Calu3 (cell line): ENCODE measurements at regions not wholly inside any gene's neighbourhood (a gene's known extent, or its start where the extent isn't known, plus 50 kb on each side); places are given as distances from the start of the nearest gene placed in this dataset.

ENCODE experiments used
- BruUV-seq: library from RNA; stranded (reverse); fragments of 400-500 nt; replicated peaks from 2 replicates; lab custom pipeline; 2021; lab: Mats Ljungman, UMichigan
- CTCF ChIA-PET: fragments of 300-600 bp; sonication (Branson Sonifier 250); formaldehyde crosslinking; loops from one replicate; lab custom pipeline; 2022; ENCODE audit warnings: antibody characterized with exemption; lab: Charles Lee
- DNase-seq: peaks from one replicate; pipeline ENCODE4 v3.0.0; 2022
- H3K27ac Mint-ChIP-seq: one replicate; pipeline ENCODE4 v1.8.0; 2022; ENCODE audit warnings: mixed read lengths; ENCODE audit not compliant: unreplicated experiment
- H3K27me3 Mint-ChIP-seq: one replicate; pipeline ENCODE4 v1.8.0; 2022; ENCODE audit warnings: mixed read lengths; ENCODE audit not compliant: unreplicated experiment
- H3K36me3 Mint-ChIP-seq: one replicate; pipeline ENCODE4 v1.8.0; 2022; ENCODE audit warnings: mild to moderate bottlenecking, moderate library complexity, mixed read lengths; ENCODE audit not compliant: insufficient read depth, unreplicated experiment
- H3K4me1 Mint-ChIP-seq: one replicate; pipeline ENCODE4 v1.8.0; 2022; ENCODE audit warnings: mild to moderate bottlenecking, low read depth, mixed read lengths; ENCODE audit not compliant: unreplicated experiment
- H3K4me3 Mint-ChIP-seq: one replicate; pipeline ENCODE4 v1.8.0; 2022; ENCODE audit warnings: mild to moderate bottlenecking, low read depth, moderate library complexity, mixed read lengths; ENCODE audit not compliant: unreplicated experiment
- H3K9me3 Mint-ChIP-seq: one replicate; pipeline ENCODE4 v1.8.0; 2022; ENCODE audit warnings: low read depth, mixed read lengths; ENCODE audit not compliant: unreplicated experiment
- CTCF ChIP-seq: fragments of 200-600 bp; IDR thresholded peaks from one replicate; pipeline ENCODE4 v1.8.0; 2022; ENCODE audit warnings: antibody characterized with exemption; ENCODE audit not compliant: unreplicated experiment
- intact Hi-C: fragments of 100-400 bp; cut with micrococcal nuclease; formaldehyde crosslinking; loops from one replicate; pipeline ENCODE4 v1.10.0; 2022; ENCODE audit not compliant: unreplicated experiment

GRCh38 chr5:7080501-7080900 is 315.4 kb upstream of the ADCY2 start:
- TF ChIP-seq CTCF = no peak
- H3K4me1 Mint-ChIP-seq = no peaks in the 10 kb centered on the region
- intact Hi-C loops = no loop called here
- no peaks in the 10 kb centered on the region for H3K27me3 Mint-ChIP-seq
- DNase-seq = no peak
- no peaks in the 10 kb centered on the region for H3K36me3 Mint-ChIP-seq
- no peaks in the 10 kb centered on the region for H3K9me3 Mint-ChIP-seq
- no peak overlapping the region for H3K4me3 Mint-ChIP-seq
- CTCF ChIA-PET = no interaction called here
- H3K27ac Mint-ChIP-seq = no peak overlapping the region
- no TSS peak for BruUV-seq

GRCh38 chr5:7087719-7088297 is 308.1 kb upstream of the ADCY2 start:
- intact Hi-C loops = no loop called here
- no TSS peak for BruUV-seq
- Mint-ChIP-seq H3K27me3 (no peaks in the 10 kb centered on the region), H3K36me3 (peaks cover 3% of the 10 kb centered on the region), H3K9me3 (peaks cover 16% of the 10 kb centered on the region), H3K4me3 (no peak overlapping the region), H3K4me1 (no peaks in the 10 kb centered on the region), H3K27ac (no peak overlapping the region)
- no peak for DNase-seq
- CTCF ChIA-PET = no interaction called here
- no peak for TF ChIP-seq CTCF

- Mint-ChIP-seq H3K27ac (no peak overlapping the region), H3K9me3 (peaks cover 18% of the 10 kb centered on the region), H3K4me1 (no peaks in the 10 kb centered on the region), H3K27me3 (no peaks in the 10 kb centered on the region), H3K36me3 (peaks cover 4% of the 10 kb centered on the region), H3K4me3 (no peak overlapping the region)
- CTCF ChIA-PET = no interaction called here
- no peak for DNase-seq
- BruUV-seq = no TSS peak
- no peak for TF ChIP-seq CTCF
- intact Hi-C loops = no loop called here
Observed at GRCh38 chr5:7088849-7089248, 307.1 kb upstream of the ADCY2 start.

- CTCF ChIA-PET = no interaction called here
- BruUV-seq = no TSS peak
- H3K27ac Mint-ChIP-seq = no peak overlapping the region
- peaks cover 14% of the 10 kb centered on the region for H3K9me3 Mint-ChIP-seq
- no peaks in the 10 kb centered on the region for H3K4me1 Mint-ChIP-seq
- peaks cover 4% of the 10 kb centered on the region for H3K36me3 Mint-ChIP-seq
- TF ChIP-seq CTCF = no peak
- intact Hi-C loops = no loop called here
- no peaks in the 10 kb centered on the region for H3K27me3 Mint-ChIP-seq
- H3K4me3 Mint-ChIP-seq = no peak overlapping the region
- DNase-seq = no peak
Observed at GRCh38 chr5:7094626-7095025, 301.3 kb upstream of the ADCY2 start.
